ENCODE measurements at regions not wholly inside any gene's neighbourhood (a gene's known extent, or its start where the extent isn't known, plus 50 kb on each side); places are given as distances from the start of the nearest gene placed in this dataset.

- no peaks in the 10 kb centered on the region for H3K9me3 Mint-ChIP-seq (ENCODE audit: low read depth)
- no peaks in the 10 kb centered on the region for H3K4me1 Mint-ChIP-seq (ENCODE audit: low read depth)
- no peak overlapping the region for H3K4me3 Mint-ChIP-seq
- peaks cover 1% of the 10 kb centered on the region for H3K27me3 Mint-ChIP-seq
- H3K27ac Mint-ChIP-seq = no peak overlapping the region
- H3K36me3 Mint-ChIP-seq = no peaks in the 10 kb centered on the region
Measured at GRCh38 chr2:147232225-147232669, 612.6 kb upstream of the ACVR2A start.

- H3K27me3 Mint-ChIP-seq = peaks cover 1% of the 10 kb centered on the region
- no peaks in the 10 kb centered on the region for H3K9me3 Mint-ChIP-seq (ENCODE audit: low read depth)
- H3K4me1 Mint-ChIP-seq (ENCODE audit: low read depth) = no peaks in the 10 kb centered on the region
- H3K27ac Mint-ChIP-seq = no peak overlapping the region
- no peaks in the 10 kb centered on the region for H3K36me3 Mint-ChIP-seq
- no peak overlapping the region for H3K4me3 Mint-ChIP-seq
Measured at GRCh38 chr2:147231607-147232006, 613.2 kb upstream of the ACVR2A start.

- no peaks in the 10 kb centered on the region for H3K9me3 Mint-ChIP-seq (ENCODE audit: low read depth)
- H3K4me1 Mint-ChIP-seq (ENCODE audit: low read depth) = no peaks in the 10 kb centered on the region
- peaks cover 1% of the 10 kb centered on the region for H3K27me3 Mint-ChIP-seq
- H3K4me3 Mint-ChIP-seq = no peak overlapping the region
- H3K27ac Mint-ChIP-seq = no peak overlapping the region
- no peaks in the 10 kb centered on the region for H3K36me3 Mint-ChIP-seq
Measured at GRCh38 chr2:147231081-147231480, 613.7 kb upstream of the ACVR2A start.

- H3K4me1 Mint-ChIP-seq (ENCODE audit: low read depth) = no peaks in the 10 kb centered on the region
- H3K9me3 Mint-ChIP-seq (ENCODE audit: low read depth) = no peaks in the 10 kb centered on the region
- no peaks in the 10 kb centered on the region for H3K36me3 Mint-ChIP-seq
- H3K4me3 Mint-ChIP-seq = no peak overlapping the region
- H3K27me3 Mint-ChIP-seq = no peaks in the 10 kb centered on the region
- H3K27ac Mint-ChIP-seq = no peak overlapping the region
Measured at GRCh38 chr2:147227313-147227712, 617.5 kb upstream of the ACVR2A start.

GRCh38 chr2:147224070-147224469 lies 620.8 kb upstream of the ACVR2A start:
- peaks cover 3% of the 10 kb centered on the region for H3K9me3 Mint-ChIP-seq (ENCODE audit: low read depth)
- no peak overlapping the region for H3K27ac Mint-ChIP-seq

GRCh38 chr2:147223553-147224060 lies 621.2 kb upstream of the ACVR2A start:
- Mint-ChIP-seq H3K4me1 (ENCODE audit: low read depth) (no peaks in the 10 kb centered on the region), H3K27me3 (no peaks in the 10 kb centered on the region)

More at GRCh38 chr2:147224070-147224469, 620.8 kb upstream of the ACVR2A start:
- peaks cover 2% of the 10 kb centered on the region for H3K36me3 Mint-ChIP-seq
- no peaks in the 10 kb centered on the region for H3K4me1 Mint-ChIP-seq (ENCODE audit: low read depth)
- H3K4me3 Mint-ChIP-seq = no peak overlapping the region
- no peaks in the 10 kb centered on the region for H3K27me3 Mint-ChIP-seq

GRCh38 chr2:147223119-147223518 lies 621.7 kb upstream of the ACVR2A start:
- no peaks in the 10 kb centered on the region for H3K27me3 Mint-ChIP-seq
- peaks cover 4% of the 10 kb centered on the region for H3K9me3 Mint-ChIP-seq (ENCODE audit: low read depth)
- no peak overlapping the region for H3K4me3 Mint-ChIP-seq
- H3K4me1 Mint-ChIP-seq (ENCODE audit: low read depth) = no peaks in the 10 kb centered on the region
- no peak overlapping the region for H3K27ac Mint-ChIP-seq
- peaks cover 2% of the 10 kb centered on the region for H3K36me3 Mint-ChIP-seq

More at GRCh38 chr2:147223553-147224060, 621.2 kb upstream of the ACVR2A start:
- H3K27ac Mint-ChIP-seq = no peak overlapping the region
- no peak overlapping the region for H3K4me3 Mint-ChIP-seq
- peaks cover 3% of the 10 kb centered on the region for H3K9me3 Mint-ChIP-seq (ENCODE audit: low read depth)
- peaks cover 2% of the 10 kb centered on the region for H3K36me3 Mint-ChIP-seq

- peaks cover 9% of the 10 kb centered on the region for H3K9me3 Mint-ChIP-seq (ENCODE audit: low read depth)
- H3K36me3 Mint-ChIP-seq = peaks cover 2% of the 10 kb centered on the region
- no peaks in the 10 kb centered on the region for H3K27me3 Mint-ChIP-seq
- H3K27ac Mint-ChIP-seq = no peak overlapping the region
- no peak overlapping the region for H3K4me3 Mint-ChIP-seq
- no peaks in the 10 kb centered on the region for H3K4me1 Mint-ChIP-seq (ENCODE audit: low read depth)
Measured at GRCh38 chr2:147222506-147222905, 622.3 kb upstream of the ACVR2A start.

GRCh38 chr2:147214914-147215313 lies 629.9 kb upstream of the ACVR2A start:
- no peak overlapping the region for H3K27ac Mint-ChIP-seq
- no peaks in the 10 kb centered on the region for H3K36me3 Mint-ChIP-seq
- peaks cover 20% of the 10 kb centered on the region for H3K9me3 Mint-ChIP-seq (ENCODE audit: low read depth)
- peaks cover 2% of the 10 kb centered on the region for H3K27me3 Mint-ChIP-seq
- H3K4me3 Mint-ChIP-seq = no peak overlapping the region
- no peaks in the 10 kb centered on the region for H3K4me1 Mint-ChIP-seq (ENCODE audit: low read depth)

GRCh38 chr2:147211484-147211883 lies 633.3 kb upstream of the ACVR2A start:
- Mint-ChIP-seq H3K4me3 (no peak overlapping the region), H3K4me1 (ENCODE audit: low read depth) (no peaks in the 10 kb centered on the region), H3K36me3 (no peaks in the 10 kb centered on the region), H3K27me3 (peaks cover 2% of the 10 kb centered on the region), H3K9me3 (ENCODE audit: low read depth) (peaks cover 3% of the 10 kb centered on the region), H3K27ac (no peak overlapping the region)

GRCh38 chr2:147204102-147204501 lies 640.7 kb upstream of the ACVR2A start:
- no peaks in the 10 kb centered on the region for H3K36me3 Mint-ChIP-seq
- H3K4me3 Mint-ChIP-seq = no peak overlapping the region
- H3K27me3 Mint-ChIP-seq = no peaks in the 10 kb centered on the region
- no peak overlapping the region for H3K27ac Mint-ChIP-seq
- no peaks in the 10 kb centered on the region for H3K4me1 Mint-ChIP-seq (ENCODE audit: low read depth)
- peaks cover 3% of the 10 kb centered on the region for H3K9me3 Mint-ChIP-seq (ENCODE audit: low read depth)

- Mint-ChIP-seq H3K27ac (no peak overlapping the region), H3K9me3 (ENCODE audit: low read depth) (no peaks in the 10 kb centered on the region), H3K27me3 (peaks cover 2% of the 10 kb centered on the region), H3K4me3 (no peak overlapping the region), H3K4me1 (ENCODE audit: low read depth) (no peaks in the 10 kb centered on the region), H3K36me3 (no peaks in the 10 kb centered on the region)
Measured at GRCh38 chr2:147198651-147199171, 646.1 kb upstream of the ACVR2A start.

GRCh38 chr2:147197754-147198483 lies 646.9 kb upstream of the ACVR2A start:
- Mint-ChIP-seq H3K9me3 (ENCODE audit: low read depth) (no peaks in the 10 kb centered on the region), H3K4me3 (no peak overlapping the region), H3K36me3 (no peaks in the 10 kb centered on the region), H3K4me1 (ENCODE audit: low read depth) (no peaks in the 10 kb centered on the region), H3K27ac (no peak overlapping the region), H3K27me3 (peaks cover 2% of the 10 kb centered on the region)

- Mint-ChIP-seq H3K4me3 (no peak overlapping the region), H3K4me1 (ENCODE audit: low read depth) (peaks cover 7% of the 10 kb centered on the region), H3K27ac (no peak overlapping the region), H3K9me3 (ENCODE audit: low read depth) (peaks cover 9% of the 10 kb centered on the region), H3K36me3 (no peaks in the 10 kb centered on the region), H3K27me3 (peaks cover 5% of the 10 kb centered on the region)
Measured at GRCh38 chr2:147182260-147182659, 662.6 kb upstream of the ACVR2A start.

GRCh38 chr2:147181351-147182029 lies 663.3 kb upstream of the ACVR2A start:
- H3K36me3 Mint-ChIP-seq = no peaks in the 10 kb centered on the region
- peaks cover 9% of the 10 kb centered on the region for H3K9me3 Mint-ChIP-seq (ENCODE audit: low read depth)
- peaks cover 7% of the 10 kb centered on the region for H3K4me1 Mint-ChIP-seq (ENCODE audit: low read depth)
- H3K4me3 Mint-ChIP-seq = no peak overlapping the region
- no peak overlapping the region for H3K27ac Mint-ChIP-seq
- H3K27me3 Mint-ChIP-seq = peaks cover 5% of the 10 kb centered on the region

Data from activated naive CD8-positive, alpha-beta T cell (primary cell).